ENCODE measurements at regions not wholly inside any gene's neighbourhood (a gene's known extent, or its start where the extent isn't known, plus 50 kb on each side); places are given as distances from the start of the nearest gene placed in this dataset.

DNA sequence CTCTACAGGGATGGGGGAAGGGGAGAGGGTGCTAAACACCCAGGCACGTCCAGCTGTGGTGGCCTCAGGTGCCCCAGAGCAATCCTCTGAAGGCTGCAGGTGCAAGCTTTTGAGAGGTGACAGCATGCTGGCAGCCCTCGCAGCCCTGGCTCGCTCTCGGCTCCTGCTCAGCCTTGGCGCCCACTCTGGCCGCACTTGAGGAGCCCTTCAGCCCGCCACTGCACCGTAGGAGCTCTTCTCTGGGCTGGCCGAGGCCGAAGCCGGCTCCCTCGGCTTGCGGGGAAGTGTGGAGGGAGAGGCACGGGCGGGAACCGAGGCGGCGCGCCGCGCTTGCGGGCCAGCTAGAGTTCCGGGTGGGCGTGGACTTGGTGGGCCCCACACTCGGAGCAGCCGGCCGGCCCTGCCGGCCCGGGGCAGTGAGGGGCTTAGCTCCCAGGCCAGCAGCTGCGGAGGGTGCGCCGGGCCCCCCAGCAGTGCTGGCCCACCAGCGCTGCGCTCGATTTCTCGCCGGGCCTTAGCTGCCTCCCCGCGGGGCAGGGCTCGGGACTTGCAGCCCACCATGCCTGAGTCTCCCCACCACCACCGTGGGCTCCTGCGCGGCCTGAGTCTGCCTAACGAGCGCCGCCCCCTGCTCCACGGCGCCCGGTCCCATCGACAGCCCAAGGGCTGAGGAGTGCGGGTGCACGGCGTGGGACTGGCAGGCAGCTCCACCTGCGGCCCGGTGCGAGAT, 112.1 kb downstream of the TRIM29 start:
- Histone ChIP-seq H4K20me1 (ENCODE audit: control insufficient read depth, insufficient read depth) (no peaks in the 10 kb centered on the region), H3K4me3 (no peak overlapping the region), H3K27ac (ENCODE audit: control insufficient read depth, insufficient read depth) (no peak overlapping the region), H3K27me3 (replicated peaks in 1 of 2; ENCODE audit: control insufficient read depth in 2 of 2, insufficient read depth in 2 of 2, low read length in 1 of 2) (peaks cover 0 to 2% of the 10 kb centered on the region in 2 experiments; a peak in 1 of 4 replicates), H3K4me2 (ENCODE audit: control insufficient read depth, insufficient read depth) (no peak overlapping the region), H2AFZ (ENCODE audit: control insufficient read depth, low read depth, low read length) (no peak overlapping the region), H3K9ac (ENCODE audit: control insufficient read depth, insufficient read depth, low read length) (no peak overlapping the region), H3K36me3 (ENCODE audit: control insufficient read depth in 2 of 2, insufficient read depth in 2 of 2, low read length in 1 of 2) (no peaks in the 10 kb centered on the region), H3K9me3 (replicated peaks; ENCODE audit: control insufficient read depth, insufficient read depth, low read length) (no peaks in the 10 kb centered on the region; the same call in 2 of the 3 replicates), H3K4me1 (ENCODE audit: control insufficient read depth, insufficient read depth, low read length) (no peaks in the 10 kb centered on the region), H3K79me2 (ENCODE audit: control insufficient read depth, insufficient read depth, low read length) (no peaks in the 10 kb centered on the region)
- WGBS (ENCODE audit: insufficient coverage, insufficient replicate concordance, low lambda C conversion rate, missing lambda C conversion rate): 77% methylated on average over 35 of the region's 56 CpGs
- ChIA-PET SMC1A (ENCODE audit: uncharacterized antibody, unreplicated experiment) (no interaction called here), POLR2A (no interaction called here), CTCF (interaction anchor here (0.6 kb wide), 1 partner anchor 21 kb away, joined by 3 read pairs; no protein-coding TSS in a partner anchor), RAD21 (ENCODE audit: unreplicated experiment) (no interaction called here)
- TF ChIP-seq SMAD1 (IDR thresholded peaks at IDR 0.05; ENCODE audit: low read depth, partially characterized antibody) (no peak), FOXM1 (IDR thresholded peaks at IDR 0.05; ENCODE audit: low read depth, low read length) (no peak), HDGF (IDR thresholded peaks at IDR 0.05) (no peak), BHLHE40 (IDR thresholded peaks at IDR 0.05; ENCODE audit: borderline replicate concordance in 1 of 2, low read depth in 2 of 2, low read length in 1 of 2) (no peak), ZNF24 (IDR thresholded peaks at IDR 0.05) (no peak), RFX5 (IDR thresholded peaks at IDR 0.05; ENCODE audit: low read depth, low read length) (no peak), MYC (IDR thresholded peaks at IDR 0.05; ENCODE audit: insufficient read depth, insufficient read length, insufficient replicate concordance, low read length, severe bottlenecking) (no peak), RELA (IDR thresholded peaks at IDR 0.05; ENCODE audit: borderline replicate concordance, partially characterized antibody) (no peak), ZBED1 (IDR thresholded peaks at IDR 0.05; ENCODE audit: borderline replicate concordance) (no peak), ZNF622 (IDR thresholded peaks at IDR 0.05) (no peak), CREB1 (IDR thresholded peaks at IDR 0.05; ENCODE audit: low read depth) (no peak), POLR2AphosphoS2 (IDR thresholded peaks at IDR 0.05; ENCODE audit: low read depth, low read length) (no peak), JUNB (IDR thresholded peaks at IDR 0.05) (no peak), CBFB (IDR thresholded peaks at IDR 0.05; ENCODE audit: low read depth) (no peak), MEF2A (IDR thresholded peaks at IDR 0.05; ENCODE audit: insufficient read depth, low read depth, low read length) (no peak), NFYB (IDR thresholded peaks at IDR 0.05; ENCODE audit: insufficient read depth, low read depth, low read length) (no peak), RBBP5 (conservative IDR thresholded peaks at IDR 0.05) (no peak)
- TF ChIP-seq, protein P1, sequence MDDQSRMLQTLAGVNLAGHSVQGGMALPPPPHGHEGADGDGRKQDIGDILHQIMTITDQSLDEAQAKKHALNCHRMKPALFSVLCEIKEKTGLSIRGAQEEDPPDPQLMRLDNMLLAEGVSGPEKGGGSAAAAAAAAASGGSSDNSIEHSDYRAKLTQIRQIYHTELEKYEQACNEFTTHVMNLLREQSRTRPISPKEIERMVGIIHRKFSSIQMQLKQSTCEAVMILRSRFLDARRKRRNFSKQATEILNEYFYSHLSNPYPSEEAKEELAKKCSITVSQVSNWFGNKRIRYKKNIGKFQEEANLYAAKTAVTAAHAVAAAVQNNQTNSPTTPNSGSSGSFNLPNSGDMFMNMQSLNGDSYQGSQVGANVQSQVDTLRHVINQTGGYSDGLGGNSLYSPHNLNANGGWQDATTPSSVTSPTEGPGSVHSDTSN (IDR thresholded peaks at IDR 0.05; ENCODE audit: insufficient replicate concordance, low read depth, low read length): no peak
- TF ChIP-seq, protein P2, sequence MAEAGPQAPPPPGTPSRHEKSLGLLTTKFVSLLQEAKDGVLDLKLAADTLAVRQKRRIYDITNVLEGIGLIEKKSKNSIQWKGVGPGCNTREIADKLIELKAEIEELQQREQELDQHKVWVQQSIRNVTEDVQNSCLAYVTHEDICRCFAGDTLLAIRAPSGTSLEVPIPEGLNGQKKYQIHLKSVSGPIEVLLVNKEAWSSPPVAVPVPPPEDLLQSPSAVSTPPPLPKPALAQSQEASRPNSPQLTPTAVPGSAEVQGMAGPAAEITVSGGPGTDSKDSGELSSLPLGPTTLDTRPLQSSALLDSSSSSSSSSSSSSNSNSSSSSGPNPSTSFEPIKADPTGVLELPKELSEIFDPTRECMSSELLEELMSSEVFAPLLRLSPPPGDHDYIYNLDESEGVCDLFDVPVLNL (IDR thresholded peaks at IDR 0.05; ENCODE audit: low read depth, low read length): no peak
- TF ChIP-seq, protein P3, sequence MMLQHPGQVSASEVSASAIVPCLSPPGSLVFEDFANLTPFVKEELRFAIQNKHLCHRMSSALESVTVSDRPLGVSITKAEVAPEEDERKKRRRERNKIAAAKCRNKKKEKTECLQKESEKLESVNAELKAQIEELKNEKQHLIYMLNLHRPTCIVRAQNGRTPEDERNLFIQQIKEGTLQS (IDR thresholded peaks at IDR 0.05; ENCODE audit: borderline replicate concordance, extremely low read depth, low read depth, low read length): no peak
- no TSS peak for BruUV-seq (replicated peaks)
- intact Hi-C loops (cut with micrococcal nuclease; ENCODE audit: unreplicated experiment) (no loop called here), in situ Hi-C loops (cut with MboI) (no loop called here)
- ATAC-seq (no peak), DNase-seq (ENCODE audit: low read depth, low spot score) (no peak), FAIRE-seq (no peak)
